Gastroesophageal sphincter (tissue), 3 donors: ENCODE measurements at regions not wholly inside any gene's neighbourhood (a gene's known extent, or its start where the extent isn't known, plus 50 kb on each side); places are given as distances from the start of the nearest gene placed in this dataset.

Experiments used
- CTCF ChIP-seq, 4 experiments: fragments of 200-600 bp in 2 of 4; fragments of 450-650 bp in 2 of 4; sonication (generic) in 1 of 4; IDR thresholded peaks; one replicate each; pipeline ENCODE4 v1.5.1; 2017 to 2019; ENCODE audit warnings: antibody characterized with exemption in 4 of 4, mild to moderate bottlenecking in 2 of 4, moderate library complexity in 2 of 4
- POLR2A ChIP-seq, 2 donors: fragments of 450-650 bp; IDR thresholded peaks; one replicate each; pipeline ENCODE4 v1.6.1; 2017; ENCODE audit warnings: antibody characterized with exemption in 2 of 2, mild to moderate bottlenecking in 2 of 2, moderate library complexity in 1 of 2
- POLR2AphosphoS5 ChIP-seq: sonication (generic); formaldehyde crosslinking; IDR thresholded peaks from one replicate; pipeline ENCODE4 v1.6.1; 2017; ENCODE audit warnings: antibody characterized with exemption

- TF ChIP-seq CTCF (IDR thresholded peaks at IDR 0.05) (no peak), POLR2A (IDR thresholded peaks at IDR 0.05) (no peak), POLR2AphosphoS5 (no peak)
These were observed 604.0 kb upstream of the ADGRB3 start for GRCh38 chr6:68031054-68031453.
